SK-N-SH treated with all-trans-retinoic acid at 6 μM for 48 hours (cell line): ENCODE measurements at regions not wholly inside any gene's neighbourhood (a gene's known extent, or its start where the extent isn't known, plus 50 kb on each side); places are given as distances from the start of the nearest gene placed in this dataset.

Experiments
- ATAC-seq: fragments of 200-7000 bp; cut with Tn5 transposase; 3 replicates; pipeline ENCODE4 v1.9.1; 2020; ENCODE audit warnings: mild to moderate bottlenecking, moderate library complexity
- ARNTL ChIP-seq: fragments of 450-650 bp; formaldehyde crosslinking; IDR thresholded peaks from 2 replicates; pipeline ENCODE4 v1.5.0; 2020; ENCODE audit warnings: low read depth, mild to moderate bottlenecking, moderate library complexity, borderline replicate concordance
- BACH2 ChIP-seq: fragments of 250-450 bp; sonication (Bioruptor Pico); IDR thresholded peaks from 2 replicates; pipeline ENCODE4 v1.9.0; 2021; ENCODE audit warnings: mild to moderate bottlenecking, borderline replicate concordance
- CREB5 ChIP-seq: fragments of 250-450 bp; sonication (Bioruptor Pico); IDR thresholded peaks from 2 replicates; pipeline ENCODE4 v1.5.1; 2020; ENCODE audit warnings: low read depth, mild to moderate bottlenecking, moderate library complexity
- CSDC2 ChIP-seq: fragments of 250-450 bp; sonication (Bioruptor Pico); IDR thresholded peaks from 2 replicates; pipeline ENCODE4 v1.5.0; 2020; ENCODE audit warnings: mild to moderate bottlenecking, moderate library complexity
- CSRNP3 ChIP-seq: fragments of 250-450 bp; sonication (Bioruptor Pico); IDR thresholded peaks from 2 replicates; pipeline ENCODE4 v1.5.1; 2021; ENCODE audit warnings: mild to moderate bottlenecking, moderate library complexity
- ESRRG ChIP-seq: fragments of 250-450 bp; sonication (Bioruptor Pico); IDR thresholded peaks from 2 replicates; pipeline ENCODE4 v1.6.1; 2021; ENCODE audit warnings: mild to moderate bottlenecking
- GLIS3 ChIP-seq: fragments of 250-450 bp; sonication (Bioruptor Pico); IDR thresholded peaks from 2 replicates; pipeline ENCODE4 v1.5.0; 2020; ENCODE audit warnings: mild to moderate bottlenecking, moderate library complexity
- OSR1 ChIP-seq: fragments of 250-450 bp; sonication (Bioruptor Pico); IDR thresholded peaks from 2 replicates; pipeline ENCODE4 v1.8.0; 2022; ENCODE audit warnings: moderate library complexity, mild to moderate bottlenecking, inconsistent platforms
- PATZ1 ChIP-seq: fragments of 250-450 bp; sonication (Bioruptor Pico); IDR thresholded peaks from 2 replicates; pipeline ENCODE4 v1.8.0; 2020; ENCODE audit warnings: mild to moderate bottlenecking, moderate library complexity, borderline replicate concordance
- POU6F1 ChIP-seq: fragments of 250-450 bp; sonication (Bioruptor Pico); IDR thresholded peaks from 2 replicates; pipeline ENCODE4 v1.8.0; 2021; ENCODE audit warnings: low read depth, mild to moderate bottlenecking, moderate library complexity, borderline replicate concordance
- PPARA ChIP-seq: fragments of 250-450 bp; sonication (Bioruptor Pico); IDR thresholded peaks from 2 replicates; pipeline ENCODE4 v1.5.0; 2020; ENCODE audit warnings: mild to moderate bottlenecking, borderline replicate concordance
- RARB ChIP-seq: fragments of 250-450 bp; sonication (Bioruptor Pico); IDR thresholded peaks from 2 replicates; pipeline ENCODE4 v1.8.0; 2021; ENCODE audit warnings: mild to moderate bottlenecking, moderate library complexity
- SNAI2 ChIP-seq: fragments of 250-450 bp; sonication (Bioruptor Pico); IDR thresholded peaks from 2 replicates; pipeline ENCODE4 v1.5.0; 2020; ENCODE audit warnings: mild to moderate bottlenecking, moderate library complexity
- TCF4 ChIP-seq: fragments of 250-450 bp; sonication (Bioruptor Pico); IDR thresholded peaks from 2 replicates; pipeline ENCODE4 v1.8.0; 2021; ENCODE audit warnings: mild to moderate bottlenecking, moderate library complexity, borderline replicate concordance
- TOX ChIP-seq: fragments of 250-450 bp; sonication (Bioruptor Pico); IDR thresholded peaks from 2 replicates; pipeline ENCODE4 v1.8.0; 2021; ENCODE audit warnings: mild to moderate bottlenecking, moderate library complexity, borderline replicate concordance
- TSHZ2 ChIP-seq: fragments of 250-450 bp; sonication (Bioruptor Pico); IDR thresholded peaks from 2 replicates; pipeline ENCODE4 v1.5.0; 2020; ENCODE audit warnings: mild to moderate bottlenecking, moderate library complexity
- ZC3H10 ChIP-seq: fragments of 250-450 bp; sonication (Bioruptor Pico); IDR thresholded peaks from 2 replicates; pipeline ENCODE4 v1.5.1; 2021; ENCODE audit warnings: mild to moderate bottlenecking, moderate library complexity
- ZFP3 ChIP-seq: fragments of 250-450 bp; sonication (Bioruptor Pico); IDR thresholded peaks from 2 replicates; pipeline ENCODE4 v1.5.0; 2020; ENCODE audit warnings: mild to moderate bottlenecking, moderate library complexity
- ZFP30 ChIP-seq: fragments of 450-650 bp; formaldehyde crosslinking; IDR thresholded peaks from 2 replicates; pipeline ENCODE4 v1.5.0; 2022; ENCODE audit warnings: mild to moderate bottlenecking, moderate library complexity
- ZNF565 ChIP-seq: fragments of 450-650 bp; formaldehyde crosslinking; conservative IDR thresholded peaks from 2 replicates; pipeline ENCODE4 v1.5.0; 2020; ENCODE audit warnings: low read depth, mild to moderate bottlenecking, moderate library complexity
- ZNF70 ChIP-seq: fragments of 450-650 bp; formaldehyde crosslinking; IDR thresholded peaks from 2 replicates; pipeline ENCODE4 v1.5.0; 2020; ENCODE audit warnings: mild to moderate bottlenecking, moderate library complexity
- ZNF8 ChIP-seq: fragments of 450-650 bp; formaldehyde crosslinking; IDR thresholded peaks from 2 replicates; pipeline ENCODE4 v1.5.0; 2020; ENCODE audit warnings: mild to moderate bottlenecking, moderate library complexity

GRCh38 chr3:87426918-87427317 lies 150.5 kb upstream of the POU1F1 start:
- TF ChIP-seq RARB (CRISPR knock-in tag) (no peak), ESRRG (CRISPR knock-in tag) (no peak), ZNF565 (CRISPR knock-in tag) (no peak), CSRNP3 (CRISPR knock-in tag) (no peak), ZFP3 (no peak), CSDC2 (CRISPR knock-in tag) (no peak), GLIS3 (no peak), ZFP30 (CRISPR knock-in tag) (no peak), OSR1 (CRISPR knock-in tag) (no peak), SNAI2 (no peak), TSHZ2 (no peak), CREB5 (CRISPR knock-in tag) (no peak), ZNF70 (no peak), TOX (no peak), PPARA (CRISPR knock-in tag) (no peak), ZC3H10 (no peak), ARNTL (no peak), POU6F1 (CRISPR knock-in tag) (no peak)
- ATAC-seq = no peak

- no peak for ATAC-seq
- no peak for TF ChIP-seq PPARA (CRISPR knock-in tag)
- no peak for TF ChIP-seq PATZ1 (CRISPR knock-in tag)
- TF ChIP-seq RARB (CRISPR knock-in tag) = no peak
- TF ChIP-seq CSRNP3 (CRISPR knock-in tag) = no peak
- no peak for TF ChIP-seq ESRRG (CRISPR knock-in tag)
- TF ChIP-seq ZNF565 (CRISPR knock-in tag) = no peak
- TF ChIP-seq CSDC2 (CRISPR knock-in tag) = no peak
- no peak for TF ChIP-seq ZFP3
- TF ChIP-seq BACH2 = no peak
- TF ChIP-seq TSHZ2 = no peak
- no peak for TF ChIP-seq CREB5 (CRISPR knock-in tag)
- TF ChIP-seq POU6F1 (CRISPR knock-in tag) = no peak
- no peak for TF ChIP-seq ZNF70
- TF ChIP-seq SNAI2 = no peak
- no peak for TF ChIP-seq TOX
- no peak for TF ChIP-seq ZNF8 (CRISPR knock-in tag)
- TF ChIP-seq TCF4 (CRISPR knock-in tag) = no peak
These were observed 148.7 kb upstream of the POU1F1 start for GRCh38 chr3:87425056-87425455.
